Calu3 (cell line): ENCODE measurements at regions not wholly inside any gene's neighbourhood (a gene's known extent, or its start where the extent isn't known, plus 50 kb on each side); places are given as distances from the start of the nearest gene placed in this dataset.

Experiments
- BruUV-seq: library from RNA; stranded (reverse); fragments of 400-500 nt; replicated peaks from 2 replicates; lab custom pipeline; 2021; lab: Mats Ljungman, UMichigan
- CTCF ChIA-PET: fragments of 300-600 bp; sonication (Branson Sonifier 250); formaldehyde crosslinking; loops from one replicate; lab custom pipeline; 2022; ENCODE audit warnings: antibody characterized with exemption; lab: Charles Lee
- DNase-seq: peaks from one replicate; pipeline ENCODE4 v3.0.0; 2022
- H3K27ac Mint-ChIP-seq: one replicate; pipeline ENCODE4 v1.8.0; 2022; ENCODE audit warnings: mixed read lengths; ENCODE audit not compliant: unreplicated experiment
- H3K27me3 Mint-ChIP-seq: one replicate; pipeline ENCODE4 v1.8.0; 2022; ENCODE audit warnings: mixed read lengths; ENCODE audit not compliant: unreplicated experiment
- H3K36me3 Mint-ChIP-seq: one replicate; pipeline ENCODE4 v1.8.0; 2022; ENCODE audit warnings: mild to moderate bottlenecking, moderate library complexity, mixed read lengths; ENCODE audit not compliant: insufficient read depth, unreplicated experiment
- H3K4me1 Mint-ChIP-seq: one replicate; pipeline ENCODE4 v1.8.0; 2022; ENCODE audit warnings: mild to moderate bottlenecking, low read depth, mixed read lengths; ENCODE audit not compliant: unreplicated experiment
- H3K4me3 Mint-ChIP-seq: one replicate; pipeline ENCODE4 v1.8.0; 2022; ENCODE audit warnings: mild to moderate bottlenecking, low read depth, moderate library complexity, mixed read lengths; ENCODE audit not compliant: unreplicated experiment
- H3K9me3 Mint-ChIP-seq: one replicate; pipeline ENCODE4 v1.8.0; 2022; ENCODE audit warnings: low read depth, mixed read lengths; ENCODE audit not compliant: unreplicated experiment
- intact Hi-C: fragments of 100-400 bp; cut with micrococcal nuclease; formaldehyde crosslinking; loops from one replicate; pipeline ENCODE4 v1.10.0; 2022; ENCODE audit not compliant: unreplicated experiment
- TF ChIP-seq, protein P1 (sequence below): fragments of 200-600 bp; IDR thresholded peaks from one replicate; pipeline ENCODE4 v1.8.0; 2022; ENCODE audit warnings: antibody characterized with exemption; ENCODE audit not compliant: unreplicated experiment

GRCh38 chr9:6086006-6086655, 70.7 kb upstream of the RANBP6 start:
- TF ChIP-seq, protein P1, sequence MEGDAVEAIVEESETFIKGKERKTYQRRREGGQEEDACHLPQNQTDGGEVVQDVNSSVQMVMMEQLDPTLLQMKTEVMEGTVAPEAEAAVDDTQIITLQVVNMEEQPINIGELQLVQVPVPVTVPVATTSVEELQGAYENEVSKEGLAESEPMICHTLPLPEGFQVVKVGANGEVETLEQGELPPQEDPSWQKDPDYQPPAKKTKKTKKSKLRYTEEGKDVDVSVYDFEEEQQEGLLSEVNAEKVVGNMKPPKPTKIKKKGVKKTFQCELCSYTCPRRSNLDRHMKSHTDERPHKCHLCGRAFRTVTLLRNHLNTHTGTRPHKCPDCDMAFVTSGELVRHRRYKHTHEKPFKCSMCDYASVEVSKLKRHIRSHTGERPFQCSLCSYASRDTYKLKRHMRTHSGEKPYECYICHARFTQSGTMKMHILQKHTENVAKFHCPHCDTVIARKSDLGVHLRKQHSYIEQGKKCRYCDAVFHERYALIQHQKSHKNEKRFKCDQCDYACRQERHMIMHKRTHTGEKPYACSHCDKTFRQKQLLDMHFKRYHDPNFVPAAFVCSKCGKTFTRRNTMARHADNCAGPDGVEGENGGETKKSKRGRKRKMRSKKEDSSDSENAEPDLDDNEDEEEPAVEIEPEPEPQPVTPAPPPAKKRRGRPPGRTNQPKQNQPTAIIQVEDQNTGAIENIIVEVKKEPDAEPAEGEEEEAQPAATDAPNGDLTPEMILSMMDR = no peak
- Mint-ChIP-seq H3K9me3 (peaks cover 3% of the 10 kb centered on the region), H3K4me3 (no peak overlapping the region), H3K36me3 (no peaks in the 10 kb centered on the region), H3K4me1 (peaks cover 21% of the 10 kb centered on the region), H3K27ac (no peak overlapping the region), H3K27me3 (no peaks in the 10 kb centered on the region)
- intact Hi-C loops = no loop called here
- BruUV-seq = no TSS peak
- CTCF ChIA-PET = interaction anchor here (0.5 kb wide), 1 partner anchor 770 kb away, joined by 5 read pairs; no protein-coding TSS in a partner anchor
- no peak for DNase-seq

DNA sequence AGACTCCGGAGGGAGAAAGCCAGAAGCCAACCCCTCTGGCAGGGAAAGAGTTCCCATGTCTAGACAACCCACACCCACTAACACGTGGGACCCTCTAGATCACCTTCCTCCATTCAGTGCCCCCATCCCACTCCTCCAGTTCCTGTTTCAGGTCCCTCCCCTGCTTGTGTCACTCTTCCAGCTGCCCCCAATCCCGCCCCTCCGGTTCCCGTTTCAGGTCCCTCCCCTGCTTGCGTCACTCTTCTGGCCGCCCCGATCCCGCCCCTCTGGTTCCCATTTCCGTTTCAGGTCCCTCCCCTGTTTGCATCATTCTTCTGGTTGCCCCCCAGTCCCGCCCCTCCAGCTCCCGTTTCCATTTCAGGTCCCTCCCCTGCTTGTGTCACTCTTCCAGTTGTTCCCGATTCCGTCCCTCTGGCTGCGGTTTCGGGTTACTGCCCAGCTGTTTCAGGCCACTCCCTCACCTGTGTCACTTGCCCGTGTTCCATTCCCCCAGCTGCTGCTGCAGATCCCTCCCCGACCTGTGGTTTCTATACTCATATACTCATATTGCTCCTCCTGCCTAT, 64.8 kb upstream of the RANBP6 start:
- H3K9me3 Mint-ChIP-seq = peaks cover 4% of the 10 kb centered on the region
- BruUV-seq = no TSS peak
- CTCF ChIA-PET = interaction anchor here (0.7 to 1.1 kb wide), 4 partner anchors 26 to 363 kb away, joined by 4 to 10 read pairs (median 5); no protein-coding TSS in a partner anchor
- no peaks in the 10 kb centered on the region for H3K27me3 Mint-ChIP-seq
- H3K36me3 Mint-ChIP-seq = peaks cover 7% of the 10 kb centered on the region
- peak overlapping the region; percentile 86 for H3K27ac Mint-ChIP-seq
- peak; percentile 89 for DNase-seq
- TF ChIP-seq, protein P1 = no peak
- peaks cover 27% of the 10 kb centered on the region for H3K4me1 Mint-ChIP-seq
- peak overlapping the region; percentile 73 for H3K4me3 Mint-ChIP-seq
- intact Hi-C loops = no loop called here

DNA sequence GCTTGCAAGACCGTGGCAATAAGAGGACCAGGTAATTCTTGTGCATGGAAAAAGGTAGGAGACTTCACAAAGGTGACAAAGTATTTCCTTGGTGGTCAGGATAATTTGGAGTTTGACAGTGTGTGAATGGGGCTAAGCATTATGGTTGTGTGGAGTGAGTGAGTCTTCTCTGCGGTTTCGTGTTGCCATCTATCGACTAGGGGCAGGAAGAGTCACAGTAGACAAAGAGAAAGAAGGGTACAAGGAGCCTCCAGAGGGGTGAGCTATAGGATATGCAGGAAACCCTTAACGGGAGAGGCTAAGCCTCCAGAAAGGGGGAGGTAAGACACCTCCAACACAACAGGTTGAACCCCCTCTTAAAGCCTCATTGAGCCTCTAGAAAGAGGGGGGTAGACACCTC, 64.0 kb upstream of the RANBP6 start:
- peak overlapping the region; percentile 73 for H3K4me3 Mint-ChIP-seq
- H3K9me3 Mint-ChIP-seq = peaks cover 4% of the 10 kb centered on the region
- intact Hi-C loops = no loop called here
- peaks cover 27% of the 10 kb centered on the region for H3K4me1 Mint-ChIP-seq
- H3K27me3 Mint-ChIP-seq = no peaks in the 10 kb centered on the region
- TF ChIP-seq, protein P1 = no peak
- DNase-seq = no peak
- peaks cover 7% of the 10 kb centered on the region for H3K36me3 Mint-ChIP-seq
- CTCF ChIA-PET = no interaction called here
- BruUV-seq = no TSS peak
- peak overlapping the region; percentile 86 for H3K27ac Mint-ChIP-seq

- DNase-seq = no peak
- Mint-ChIP-seq H3K27ac (peak overlapping the region; percentile 86), H3K4me3 (peak overlapping the region; percentile 73)
Measured at GRCh38 chr9:6078382-6079105, 63.1 kb upstream of the RANBP6 start.

More at GRCh38 chr9:6078382-6079105, 63.1 kb upstream of the RANBP6 start:
- Mint-ChIP-seq H3K27me3 (no peaks in the 10 kb centered on the region), H3K4me1 (peaks cover 27% of the 10 kb centered on the region), H3K36me3 (peaks cover 7% of the 10 kb centered on the region), H3K9me3 (peaks cover 4% of the 10 kb centered on the region)
- no TSS peak for BruUV-seq
- TF ChIP-seq, protein P1 = no peak
- intact Hi-C loops = no loop called here
- CTCF ChIA-PET = no interaction called here
